ENCODE measurements at regions not wholly inside any gene's neighbourhood (a gene's known extent, or its start where the extent isn't known, plus 50 kb on each side); places are given as distances from the start of the nearest gene placed in this dataset.
A peak's percentile ranks its signal among the peaks of the same experiment; 100 is the strongest.

DNA sequence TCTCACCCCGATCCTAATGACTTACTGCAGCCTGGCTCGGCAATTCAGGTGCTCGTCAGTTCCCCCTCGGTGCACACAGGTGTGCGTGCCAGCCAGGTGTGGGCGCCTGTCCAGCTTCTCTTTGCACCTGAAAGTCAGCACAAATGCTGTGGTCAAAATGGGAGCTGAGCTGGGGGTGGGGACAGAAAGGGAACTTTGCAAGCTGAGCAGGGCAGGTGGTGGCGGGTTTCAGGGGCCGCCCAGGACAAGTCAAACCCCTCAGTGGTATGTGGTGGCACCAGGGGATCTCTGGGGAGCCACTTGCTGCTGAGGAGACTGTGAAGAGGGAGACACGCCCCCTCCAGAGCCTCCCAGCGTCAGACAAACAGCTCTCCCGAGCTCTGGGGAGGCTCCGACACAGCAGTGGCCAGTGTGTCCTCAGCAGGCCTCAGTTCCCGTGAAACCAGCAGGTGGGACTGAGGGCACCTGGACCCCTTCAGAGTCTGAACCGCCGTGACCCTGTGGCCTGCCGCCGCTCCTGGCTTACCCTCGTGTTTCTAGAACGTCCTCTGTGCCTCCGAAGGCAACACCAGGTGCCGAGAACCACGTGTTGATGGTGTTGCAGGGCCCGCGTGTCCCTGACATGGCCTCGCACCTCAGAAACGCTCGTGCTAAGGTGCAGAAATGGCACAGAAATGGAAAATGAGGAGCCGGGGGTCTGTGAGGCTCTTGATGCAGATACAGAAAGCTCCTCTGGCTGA lies 233.5 kb upstream of the TNRC6C start:
- H3K27me3 ChIP-seq = no peaks in the 10 kb centered on the region
- H3K4me3 ChIP-seq = no peak overlapping the region
- TF ChIP-seq, protein P1, sequence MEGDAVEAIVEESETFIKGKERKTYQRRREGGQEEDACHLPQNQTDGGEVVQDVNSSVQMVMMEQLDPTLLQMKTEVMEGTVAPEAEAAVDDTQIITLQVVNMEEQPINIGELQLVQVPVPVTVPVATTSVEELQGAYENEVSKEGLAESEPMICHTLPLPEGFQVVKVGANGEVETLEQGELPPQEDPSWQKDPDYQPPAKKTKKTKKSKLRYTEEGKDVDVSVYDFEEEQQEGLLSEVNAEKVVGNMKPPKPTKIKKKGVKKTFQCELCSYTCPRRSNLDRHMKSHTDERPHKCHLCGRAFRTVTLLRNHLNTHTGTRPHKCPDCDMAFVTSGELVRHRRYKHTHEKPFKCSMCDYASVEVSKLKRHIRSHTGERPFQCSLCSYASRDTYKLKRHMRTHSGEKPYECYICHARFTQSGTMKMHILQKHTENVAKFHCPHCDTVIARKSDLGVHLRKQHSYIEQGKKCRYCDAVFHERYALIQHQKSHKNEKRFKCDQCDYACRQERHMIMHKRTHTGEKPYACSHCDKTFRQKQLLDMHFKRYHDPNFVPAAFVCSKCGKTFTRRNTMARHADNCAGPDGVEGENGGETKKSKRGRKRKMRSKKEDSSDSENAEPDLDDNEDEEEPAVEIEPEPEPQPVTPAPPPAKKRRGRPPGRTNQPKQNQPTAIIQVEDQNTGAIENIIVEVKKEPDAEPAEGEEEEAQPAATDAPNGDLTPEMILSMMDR (IDR thresholded peaks at IDR 0.05) = no peak
- H3K36me3 ChIP-seq = no peaks in the 10 kb centered on the region
- no peaks in the 10 kb centered on the region for H3K9me3 ChIP-seq
- H3K27ac ChIP-seq = no peak overlapping the region
- DNase-seq (ENCODE audit: low spot score) = peak; percentile 34
- H3K4me1 ChIP-seq = peaks cover 0 to 30% of the 10 kb centered on the region in 2 donors

DNA sequence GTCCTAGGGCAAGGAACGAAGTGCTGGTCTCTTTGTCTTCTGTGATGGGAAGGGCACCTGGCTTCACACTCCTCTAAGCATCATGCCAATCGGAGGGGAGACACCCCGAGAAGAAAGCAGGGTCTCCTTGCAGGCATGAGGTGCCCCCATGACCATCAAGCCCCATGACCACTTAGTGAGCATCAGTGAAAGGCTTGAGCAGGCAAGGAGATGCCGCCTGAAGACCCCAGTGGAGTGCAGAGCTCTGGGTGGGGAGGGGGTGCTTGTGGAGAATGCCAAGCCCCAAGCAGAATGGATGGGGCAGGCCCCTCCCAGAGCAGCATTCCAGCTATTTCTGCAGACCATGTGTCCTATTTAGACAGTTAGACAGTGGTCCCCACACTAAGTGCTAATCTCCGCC lies 232.7 kb upstream of the TNRC6C start:
- TF ChIP-seq, protein P1 (IDR thresholded peaks at IDR 0.05) = no peak
- Histone ChIP-seq H3K4me1 (peaks cover 0 to 30% of the 10 kb centered on the region in 2 donors), H3K4me3 (no peak overlapping the region), H3K9me3 (no peaks in the 10 kb centered on the region), H3K27me3 (no peaks in the 10 kb centered on the region), H3K36me3 (no peaks in the 10 kb centered on the region), H3K27ac (no peak overlapping the region)
- peak; percentile 5 for DNase-seq (ENCODE audit: low spot score)

DNA sequence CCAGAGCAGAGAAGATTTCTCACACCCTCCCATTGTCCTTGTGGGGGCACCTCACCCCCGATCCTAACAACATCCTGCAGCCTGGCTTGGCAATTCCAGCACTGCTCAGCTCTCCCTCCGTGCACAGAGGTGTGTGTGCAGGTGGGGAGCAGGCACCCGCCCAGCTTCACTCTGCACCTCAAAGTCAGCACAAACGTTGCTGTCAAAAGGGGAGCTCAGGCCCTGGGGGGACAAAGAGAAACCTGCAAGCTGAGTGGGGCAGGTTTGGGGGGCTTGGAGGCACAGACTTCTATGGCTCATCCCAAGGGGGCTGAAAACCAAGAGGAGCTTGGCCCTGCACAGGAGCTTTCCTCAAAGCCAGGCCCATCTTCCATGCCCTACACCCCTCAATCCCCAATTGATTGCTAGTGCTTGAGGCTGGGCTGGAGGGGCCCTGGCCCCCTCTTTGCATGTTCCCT lies 231.9 kb upstream of the TNRC6C start:
- Histone ChIP-seq H3K9me3 (no peaks in the 10 kb centered on the region), H3K27ac (peak overlapping the region in 1 of 2 donors; percentile 85), H3K4me3 (no peak overlapping the region), H3K27me3 (no peaks in the 10 kb centered on the region), H3K36me3 (no peaks in the 10 kb centered on the region), H3K4me1 (peaks cover 0 to 30% of the 10 kb centered on the region in 2 donors)
- TF ChIP-seq, protein P1 (IDR thresholded peaks at IDR 0.05) = no peak
- peak; percentile 56 for DNase-seq (ENCODE audit: low spot score)

DNA sequence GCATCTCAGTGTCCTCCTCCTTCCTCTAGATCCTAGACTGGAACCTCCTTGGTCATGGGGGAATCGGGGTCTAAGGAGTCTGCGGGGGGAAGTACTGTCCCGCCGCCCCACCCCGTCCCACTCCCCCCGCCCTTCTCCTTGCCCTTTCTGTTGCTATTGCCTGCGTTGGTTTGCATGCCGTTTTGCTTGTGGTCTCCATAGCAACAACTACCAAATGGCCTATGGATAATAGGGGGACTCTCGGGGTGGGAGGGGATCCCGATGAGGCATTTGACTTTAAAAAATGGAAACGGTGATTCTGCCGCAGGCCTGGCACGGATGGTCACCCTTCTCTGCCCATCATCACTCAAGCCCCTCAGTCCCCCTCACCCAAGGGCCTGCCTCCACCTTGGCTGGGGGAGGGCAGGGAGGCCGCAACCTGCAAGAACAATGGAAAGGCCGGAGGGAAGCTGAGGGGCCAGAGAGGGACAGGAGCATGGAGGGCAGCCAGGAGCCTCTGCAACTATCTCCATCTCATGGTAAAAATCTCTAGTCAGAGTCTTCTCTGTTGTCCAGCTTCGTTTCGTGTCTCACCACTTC lies 231.4 kb upstream of the TNRC6C start:
- Histone ChIP-seq H3K4me3 (no peak overlapping the region), H3K9me3 (no peaks in the 10 kb centered on the region), H3K36me3 (no peaks in the 10 kb centered on the region), H3K4me1 (peaks cover 0 to 30% of the 10 kb centered on the region in 2 donors), H3K27ac (peak overlapping the region; percentile 62 to 85), H3K27me3 (no peaks in the 10 kb centered on the region)
- TF ChIP-seq, protein P1 (IDR thresholded peaks at IDR 0.05) = no peak
- peak; percentile 53 for DNase-seq (ENCODE audit: low spot score)

DNA sequence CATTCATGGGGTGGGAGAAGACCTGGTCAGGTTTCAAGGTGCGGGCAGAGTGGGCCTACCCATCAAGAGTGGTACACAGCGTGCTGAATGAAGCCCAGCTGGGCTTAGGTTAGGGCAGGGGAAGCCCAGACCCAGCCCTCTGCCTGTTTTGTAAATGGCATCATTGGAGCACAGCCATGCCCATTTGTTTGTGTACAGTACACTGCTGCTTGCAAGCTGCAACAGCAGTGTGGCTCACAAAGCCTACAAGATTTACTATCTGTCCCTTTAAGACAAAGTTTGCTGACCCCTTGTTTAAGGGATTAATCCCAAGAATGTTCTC lies 230.1 kb upstream of the TNRC6C start:
- Histone ChIP-seq H3K9me3 (peaks cover 0 to 8% of the 10 kb centered on the region in 2 donors), H3K27ac (peak overlapping the region; percentile 62 to 85), H3K36me3 (no peaks in the 10 kb centered on the region), H3K27me3 (no peaks in the 10 kb centered on the region), H3K4me3 (no peak overlapping the region), H3K4me1 (peaks cover 0 to 28% of the 10 kb centered on the region in 2 donors)
- no peak for DNase-seq (ENCODE audit: low spot score)
- TF ChIP-seq, protein P1 (IDR thresholded peaks at IDR 0.05) = no peak

All from right atrium auricular region (tissue), 2 donors.